A673 (cell line): ENCODE measurements at regions not wholly inside any gene's neighbourhood (a gene's known extent, or its start where the extent isn't known, plus 50 kb on each side); places are given as distances from the start of the nearest gene placed in this dataset.

Experiments used
- BruUV-seq: library from RNA; stranded (reverse); fragments of 400-500 nt; replicated peaks from 2 replicates; lab custom pipeline; 2021; lab: Mats Ljungman, UMichigan
- CTCF ChIA-PET: fragments of 300-600 bp; sonication (Branson Sonifier 250); formaldehyde crosslinking; loops from one replicate; lab custom pipeline; 2022; ENCODE audit warnings: antibody characterized with exemption; lab: Charles Lee
- POLR2A ChIA-PET: fragments of 300-600 bp; sonication (Branson Sonifier 250); formaldehyde crosslinking; loops from one replicate; lab custom pipeline; 2022; ENCODE audit warnings: antibody characterized with exemption; ENCODE audit not compliant: low non-redundant PET; lab: Charles Lee
- DNase-seq: peaks from one replicate; pipeline ENCODE4 v3.0.0-alpha.2; 2015; ENCODE audit warnings: low spot score
- H3K27ac ChIP-seq: fragments of 200-600 bp; sonication (generic); 2 replicates; pipeline ENCODE4 v1.5.1; 2016; ENCODE audit warnings: mixed run types, low read depth, mild to moderate bottlenecking, mixed read lengths, antibody characterized with exemption, low read length; ENCODE audit not compliant: poor library complexity, severe bottlenecking
- H3K27me3 ChIP-seq: fragments of 200-600 bp; sonication (generic); replicated peaks from 2 replicates; pipeline ENCODE4 v1.6.1; 2017; ENCODE audit warnings: mixed run types, low read depth, mild to moderate bottlenecking, mixed read lengths, antibody characterized with exemption, low read length; ENCODE audit not compliant: insufficient read depth, poor library complexity
- H3K36me3 ChIP-seq: fragments of 200-600 bp; sonication (generic); 2 replicates; pipeline ENCODE4 v1.6.1; 2016; ENCODE audit warnings: mixed run types, mild to moderate bottlenecking, mixed read lengths, antibody characterized with exemption, low read length; ENCODE audit not compliant: insufficient read depth, poor library complexity, severe bottlenecking
- H3K4me1 ChIP-seq: fragments of 200-600 bp; sonication (generic); 2 replicates; pipeline ENCODE4 v1.6.1; 2017; ENCODE audit warnings: mixed run types, mild to moderate bottlenecking, mixed read lengths, antibody characterized with exemption, low read length; ENCODE audit not compliant: insufficient read depth, poor library complexity, severe bottlenecking
- H3K4me3 ChIP-seq: fragments of 200-600 bp; sonication (generic); 2 replicates; pipeline ENCODE4 v1.5.1; 2016; ENCODE audit warnings: low read depth, mixed run types, mild to moderate bottlenecking, mixed read lengths, low read length; ENCODE audit not compliant: poor library complexity, severe bottlenecking
- H3K9me3 ChIP-seq: fragments of 200-600 bp; sonication (generic); 2 replicates; pipeline ENCODE4 v1.6.1; 2016; ENCODE audit warnings: mixed run types, low read depth, mild to moderate bottlenecking, mixed read lengths, antibody characterized with exemption, low read length; ENCODE audit not compliant: poor library complexity, severe bottlenecking
- CTCF ChIP-seq: fragments of 300-800, 200-600 bp; sonication (generic); conservative IDR thresholded peaks from 2 replicates; pipeline ENCODE4 v1.5.1; 2017; ENCODE audit warnings: low read depth, mild to moderate bottlenecking, antibody characterized with exemption, low read length, moderate library complexity, mixed read lengths
- EZH2 ChIP-seq: fragments of 200-600 bp; sonication (generic); IDR thresholded peaks from 2 replicates; pipeline ENCODE4 v1.6.1; 2017; ENCODE audit warnings: borderline replicate concordance, low read depth, mild to moderate bottlenecking, mixed read lengths, antibody characterized with exemption, low read length; ENCODE audit not compliant: poor library complexity, severe bottlenecking
- intact Hi-C: fragments of 100-400 bp; cut with micrococcal nuclease; formaldehyde crosslinking; loops from one replicate; pipeline ENCODE4 v1.10.0; 2022; ENCODE audit not compliant: unreplicated experiment

- Histone ChIP-seq H3K4me3 (no peak overlapping the region), H3K27ac (no peak overlapping the region), H3K27me3 (no peaks in the 10 kb centered on the region), H3K4me1 (no peaks in the 10 kb centered on the region), H3K9me3 (peaks cover 12% of the 10 kb centered on the region), H3K36me3 (no peaks in the 10 kb centered on the region)
- no TSS peak for BruUV-seq
- DNase-seq, result no peak
- POLR2A ChIA-PET, result no interaction called here
- TF ChIP-seq CTCF (no peak), EZH2 (no peak)
- intact Hi-C loops, result no loop called here
- CTCF ChIA-PET, result interaction anchor here (0.6 kb wide), 1 partner anchor 29 kb away, joined by 5 read pairs; no protein-coding TSS in a partner anchor
Measured at GRCh38 chr12:32039347-32039746, 67.3 kb upstream of the BICD1 start.

- Histone ChIP-seq H3K4me3 (no peak overlapping the region), H3K36me3 (no peaks in the 10 kb centered on the region), H3K27ac (no peak overlapping the region), H3K9me3 (peaks cover 16% of the 10 kb centered on the region), H3K27me3 (no peaks in the 10 kb centered on the region), H3K4me1 (no peaks in the 10 kb centered on the region)
- TF ChIP-seq CTCF, result no peak
- no peak for TF ChIP-seq EZH2
- BruUV-seq, result no TSS peak
- DNase-seq, result no peak
- intact Hi-C loops, result no loop called here
- POLR2A ChIA-PET, result no interaction called here
- CTCF ChIA-PET, result no interaction called here
Measured at GRCh38 chr12:32039917-32040575, 66.6 kb upstream of the BICD1 start.

- no TSS peak for BruUV-seq
- intact Hi-C loops, result no loop called here
- no peaks in the 10 kb centered on the region for H3K4me1 ChIP-seq
- CTCF ChIA-PET, result no interaction called here
- H3K27me3 ChIP-seq, result no peaks in the 10 kb centered on the region
- no peak for TF ChIP-seq EZH2
- no peak for TF ChIP-seq CTCF
- POLR2A ChIA-PET, result no interaction called here
- H3K27ac ChIP-seq, result no peak overlapping the region
- H3K9me3 ChIP-seq, result peaks cover 16% of the 10 kb centered on the region
- DNase-seq, result no peak
- no peaks in the 10 kb centered on the region for H3K36me3 ChIP-seq
- H3K4me3 ChIP-seq, result no peak overlapping the region
Measured at GRCh38 chr12:32043928-32044549, 62.6 kb upstream of the BICD1 start.
